GM21423 (cell line): ENCODE measurements at regions not wholly inside any gene's neighbourhood (a gene's known extent, or its start where the extent isn't known, plus 50 kb on each side); places are given as distances from the start of the nearest gene placed in this dataset.

Source experiments
- ATAC-seq: cut with Tn5 transposase; IDR thresholded peaks from one replicate; pipeline ENCODE4 v1.9.1; 2021; ENCODE audit warnings: mild to moderate bottlenecking, moderate library complexity; ENCODE audit not compliant: unreplicated experiment

- no peak for ATAC-seq
Observed at GRCh38 chr2:15073664-15074063, 441.1 kb downstream of the LRATD1 start.

GRCh38 chr2:15074319-15074718, 441.8 kb downstream of the LRATD1 start:
- ATAC-seq, result no peak

GRCh38 chr2:15074751-15075700, 442.5 kb downstream of the LRATD1 start:
- no peak for ATAC-seq

- no peak for ATAC-seq
Observed at GRCh38 chr2:15076668-15077067, 444.2 kb downstream of the LRATD1 start.

- no peak for ATAC-seq
Observed at GRCh38 chr2:15081356-15081755, 448.8 kb downstream of the LRATD1 start.

GRCh38 chr2:15082105-15083058, 449.9 kb downstream of the LRATD1 start:
- no peak for ATAC-seq

- no peak for ATAC-seq
Observed at GRCh38 chr2:15084826-15085489, 452.4 kb downstream of the LRATD1 start.

- no peak for ATAC-seq
Observed at GRCh38 chr2:15092181-15092580, 459.7 kb downstream of the LRATD1 start.

- no peak for ATAC-seq
Observed at GRCh38 chr2:15092691-15093090, 460.2 kb downstream of the LRATD1 start.

- ATAC-seq, result no peak
Observed at GRCh38 chr2:15094161-15094560, 461.6 kb downstream of the LRATD1 start.

- no peak for ATAC-seq
Observed at GRCh38 chr2:15096873-15097272, 464.3 kb downstream of the NBAS start.

- ATAC-seq, result no peak
Observed at GRCh38 chr2:15107137-15107536, 454.0 kb downstream of the NBAS start.

- no peak for ATAC-seq
Observed at GRCh38 chr2:15111718-15112117, 449.4 kb downstream of the NBAS start.

- no peak for ATAC-seq
Observed at GRCh38 chr2:15112216-15112615, 448.9 kb downstream of the NBAS start.

GRCh38 chr2:15115776-15116175, 445.4 kb downstream of the NBAS start:
- ATAC-seq, result no peak

GRCh38 chr2:15116830-15117229, 444.3 kb downstream of the NBAS start:
- ATAC-seq, result no peak
